HFF-Myc (cell line): ENCODE measurements at regions not wholly inside any gene's neighbourhood (a gene's known extent, or its start where the extent isn't known, plus 50 kb on each side); places are given as distances from the start of the nearest gene placed in this dataset.

ENCODE experiments used
- DNase-seq: peaks from one replicate; pipeline ENCODE4 v3.0.0-alpha.2; 2011; ENCODE audit warnings: low read depth; ENCODE audit errors: extremely low read depth
- H3K4me3 ChIP-seq: replicated peaks from 2 replicates; pipeline ENCODE4 v1.5.1; 2011; ENCODE audit warnings: low read depth, mild to moderate bottlenecking, control low read depth, low read length
- TF ChIP-seq, protein P1 (sequence below): IDR thresholded peaks from 2 replicates; pipeline ENCODE4 v1.5.1; 2012; ENCODE audit warnings: mild to moderate bottlenecking, low read depth, low read length, control low read depth; ENCODE audit errors: missing control alignments

DNA sequence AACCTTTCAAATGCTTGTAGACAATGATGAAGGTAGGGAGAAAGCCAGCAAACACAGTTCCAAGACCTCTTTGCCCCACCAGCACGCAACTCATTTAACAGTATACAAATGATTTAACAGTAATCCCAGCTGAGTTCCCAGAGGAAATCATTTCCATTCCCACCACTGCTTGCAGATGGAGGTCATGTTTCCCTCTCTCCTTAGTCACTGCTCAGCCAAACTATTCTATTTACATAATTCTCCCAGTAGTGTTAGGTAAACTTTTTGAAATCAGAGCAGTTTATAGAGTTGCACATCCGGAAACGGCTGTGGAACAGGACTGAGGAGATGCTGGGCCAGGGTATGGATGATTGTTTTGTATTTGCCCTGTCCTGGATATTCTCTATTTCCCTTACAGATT lies 328.5 kb downstream of the FIGN start:
- H3K4me3 ChIP-seq: no peak overlapping the region
- no peak for DNase-seq
- TF ChIP-seq, protein P1, sequence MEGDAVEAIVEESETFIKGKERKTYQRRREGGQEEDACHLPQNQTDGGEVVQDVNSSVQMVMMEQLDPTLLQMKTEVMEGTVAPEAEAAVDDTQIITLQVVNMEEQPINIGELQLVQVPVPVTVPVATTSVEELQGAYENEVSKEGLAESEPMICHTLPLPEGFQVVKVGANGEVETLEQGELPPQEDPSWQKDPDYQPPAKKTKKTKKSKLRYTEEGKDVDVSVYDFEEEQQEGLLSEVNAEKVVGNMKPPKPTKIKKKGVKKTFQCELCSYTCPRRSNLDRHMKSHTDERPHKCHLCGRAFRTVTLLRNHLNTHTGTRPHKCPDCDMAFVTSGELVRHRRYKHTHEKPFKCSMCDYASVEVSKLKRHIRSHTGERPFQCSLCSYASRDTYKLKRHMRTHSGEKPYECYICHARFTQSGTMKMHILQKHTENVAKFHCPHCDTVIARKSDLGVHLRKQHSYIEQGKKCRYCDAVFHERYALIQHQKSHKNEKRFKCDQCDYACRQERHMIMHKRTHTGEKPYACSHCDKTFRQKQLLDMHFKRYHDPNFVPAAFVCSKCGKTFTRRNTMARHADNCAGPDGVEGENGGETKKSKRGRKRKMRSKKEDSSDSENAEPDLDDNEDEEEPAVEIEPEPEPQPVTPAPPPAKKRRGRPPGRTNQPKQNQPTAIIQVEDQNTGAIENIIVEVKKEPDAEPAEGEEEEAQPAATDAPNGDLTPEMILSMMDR: no peak

DNA sequence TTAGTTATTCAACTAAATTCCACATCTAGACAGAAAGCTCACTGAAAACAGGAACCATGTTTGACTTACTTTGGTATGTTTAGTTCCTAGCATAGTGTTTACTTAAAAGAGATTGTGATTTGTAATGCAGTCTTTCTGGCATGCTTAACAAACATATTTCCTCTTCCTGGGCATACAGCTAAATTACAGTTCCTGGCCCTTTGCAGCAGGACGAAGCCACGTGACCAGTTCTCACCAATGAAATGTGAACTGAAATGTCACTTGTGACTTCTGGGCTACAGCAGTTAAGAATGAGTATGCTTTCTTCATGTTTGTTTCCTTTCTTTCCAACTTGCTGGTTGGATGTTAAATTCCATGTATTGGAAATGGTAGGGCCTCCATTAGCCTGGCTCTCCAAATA lies 330.5 kb downstream of the FIGN start:
- TF ChIP-seq, protein P1: no peak
- no peak for DNase-seq

DNA sequence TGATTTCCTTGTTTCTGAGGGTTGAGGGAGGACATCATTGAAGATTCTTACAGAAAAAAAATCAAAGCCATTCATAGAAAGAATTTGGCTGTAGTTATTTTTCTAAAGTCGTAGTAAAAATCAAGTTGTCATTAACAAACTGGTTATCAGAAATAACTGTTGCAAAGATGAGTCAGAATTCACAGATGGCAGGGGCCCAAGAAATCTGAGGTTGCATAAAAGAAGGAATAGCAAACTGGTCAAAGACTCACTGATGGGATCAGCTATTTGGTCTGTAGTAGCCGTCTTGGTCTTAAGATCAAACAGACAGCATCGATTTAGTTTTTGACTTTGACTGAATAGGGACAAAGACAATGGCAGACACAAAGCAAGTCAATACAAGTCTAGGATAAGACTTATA lies 334.3 kb downstream of the FIGN start:
- TF ChIP-seq, protein P1: no peak
- no peak for DNase-seq
- no peak overlapping the region for H3K4me3 ChIP-seq

More for the DNA sequence above, 330.5 kb downstream of the FIGN start:
- H3K4me3 ChIP-seq: no peak overlapping the region

DNA sequence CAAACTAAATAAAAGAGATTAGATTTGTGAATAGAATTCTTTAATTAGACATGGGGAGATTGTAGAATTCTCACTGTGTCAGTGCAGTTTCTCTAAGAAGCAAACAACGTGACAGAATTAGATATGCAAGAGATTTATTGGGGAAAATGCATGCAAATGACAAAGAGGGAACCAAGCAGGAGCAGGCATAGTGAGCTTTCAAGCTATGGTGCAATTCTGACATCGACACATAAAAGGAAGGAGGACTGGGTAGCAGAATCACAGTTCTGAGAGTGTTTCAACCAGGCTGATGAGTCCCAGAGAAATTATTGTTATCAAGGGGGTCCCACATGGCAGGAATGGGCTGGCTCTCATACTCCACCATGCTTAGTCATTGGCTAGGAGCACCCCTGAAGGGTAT lies 338.4 kb downstream of the FIGN start:
- DNase-seq: no peak

DNA sequence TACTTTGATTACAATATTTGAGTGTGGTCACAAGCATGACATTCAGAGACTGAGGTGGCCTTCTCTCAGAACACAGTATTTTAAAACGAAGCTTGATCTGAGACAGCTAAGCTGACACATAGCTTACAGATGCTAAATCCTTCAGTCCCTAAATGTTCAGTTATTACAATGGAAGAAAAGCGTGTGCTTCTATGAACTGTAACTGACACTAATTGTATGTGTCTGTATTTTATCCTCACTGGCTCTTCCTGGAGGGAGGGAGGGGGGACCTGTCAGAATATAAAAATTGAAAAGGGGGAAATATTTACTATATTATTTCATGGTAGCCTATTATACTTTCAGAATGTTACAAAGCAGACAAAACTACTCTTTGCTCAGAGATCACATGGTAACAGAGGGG lies 340.2 kb downstream of the FIGN start:
- no peak overlapping the region for H3K4me3 ChIP-seq
- DNase-seq: no peak
- TF ChIP-seq, protein P1: no peak

More for the DNA sequence above, 338.4 kb downstream of the FIGN start:
- H3K4me3 ChIP-seq: no peak overlapping the region
- TF ChIP-seq, protein P1: no peak

DNA sequence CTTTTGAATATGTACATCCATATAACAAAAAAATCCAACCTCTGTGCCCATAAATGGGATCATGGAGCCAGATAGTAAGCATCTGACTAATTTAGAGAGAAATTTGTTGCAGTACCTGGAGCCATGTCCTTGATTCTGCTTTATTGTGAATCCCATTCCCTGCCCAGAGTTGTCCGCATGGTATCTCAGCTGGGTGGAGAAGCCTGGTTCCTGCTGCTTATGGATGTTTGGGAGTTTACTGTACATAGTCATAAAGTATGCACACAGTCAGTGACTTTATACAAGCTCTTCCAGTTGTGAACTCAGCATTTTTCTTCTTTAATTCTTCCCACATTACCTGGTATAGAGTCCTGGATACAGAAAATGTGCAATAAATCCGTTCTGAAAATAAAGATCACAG lies 346.0 kb downstream of the FIGN start:
- no peak overlapping the region for H3K4me3 ChIP-seq
- TF ChIP-seq, protein P1: no peak
- no peak for DNase-seq

DNA sequence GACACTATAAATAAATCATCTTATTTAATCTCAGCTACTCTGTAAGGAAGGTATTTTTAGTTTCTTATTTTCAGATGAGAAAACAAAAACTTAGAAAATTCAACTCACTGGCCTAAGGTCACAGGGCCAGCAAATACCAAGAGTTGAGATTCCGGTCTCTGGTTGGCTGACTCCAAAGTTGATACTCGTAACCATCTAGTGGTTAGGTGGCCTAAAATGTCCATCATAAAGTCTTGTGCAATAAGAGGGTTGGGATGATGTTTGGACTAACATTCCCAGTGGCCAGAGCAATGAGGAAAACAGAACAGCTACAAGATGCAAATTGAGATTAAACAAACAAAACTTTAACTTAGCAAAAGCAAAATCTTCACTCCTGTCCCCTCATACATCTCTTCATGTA lies 360.3 kb downstream of the FIGN start:
- H3K4me3 ChIP-seq: no peak overlapping the region
- DNase-seq: no peak
- TF ChIP-seq, protein P1: no peak
